Endodermal cell (in vitro differentiated cells): ENCODE measurements at regions not wholly inside any gene's neighbourhood (a gene's known extent, or its start where the extent isn't known, plus 50 kb on each side); places are given as distances from the start of the nearest gene placed in this dataset.

Experiments
- DNase-seq: peaks from one replicate; pipeline ENCODE4 v3.0.0-alpha.2; 2017
- H3K27ac ChIP-seq: 2 replicates; pipeline ENCODE4 v1.5.1; 2013; ENCODE audit warnings: mild to moderate bottlenecking, low read depth, low read length, moderate library complexity
- H3K27me3 ChIP-seq: 2 replicates; pipeline ENCODE4 v1.6.1; 2013; ENCODE audit warnings: mild to moderate bottlenecking, low read length, moderate library complexity; ENCODE audit not compliant: insufficient read depth, control insufficient read depth, poor library complexity, severe bottlenecking
- H3K36me3 ChIP-seq: 2 replicates; pipeline ENCODE4 v1.7.0; 2013; ENCODE audit warnings: mild to moderate bottlenecking, low read length, moderate library complexity; ENCODE audit not compliant: control insufficient read depth, insufficient read depth
- H3K4me1 ChIP-seq: one replicate; pipeline ENCODE4 v1.7.0; 2013; ENCODE audit warnings: low read length; ENCODE audit not compliant: control insufficient read depth, insufficient read depth
- H3K4me3 ChIP-seq: 2 replicates; pipeline ENCODE4 v1.5.1; 2013; ENCODE audit warnings: mild to moderate bottlenecking, low read length, moderate library complexity
- H3K9ac ChIP-seq: 2 replicates; pipeline ENCODE4 v1.6.1; 2013; ENCODE audit warnings: mild to moderate bottlenecking, low read length, moderate library complexity; ENCODE audit not compliant: poor library complexity, severe bottlenecking; ENCODE audit errors: extremely low read depth
- H3K9me3 ChIP-seq: 2 replicates; pipeline ENCODE4 v1.6.1; 2013; ENCODE audit warnings: mild to moderate bottlenecking, low read length, moderate library complexity; ENCODE audit not compliant: control insufficient read depth
- H3K27ac Mint-ChIP-seq: 2 replicates; pipeline ENCODE4 v1.8.0; 2020; ENCODE audit warnings: mixed read lengths
- H3K27me3 Mint-ChIP-seq: 2 replicates; pipeline ENCODE4 v1.8.0; 2021; ENCODE audit warnings: mild to moderate bottlenecking, mixed read lengths; ENCODE audit not compliant: insufficient read depth
- H3K36me3 Mint-ChIP-seq: 2 replicates; pipeline ENCODE4 v1.8.0; 2020; ENCODE audit warnings: low read depth, mixed read lengths
- H3K4me1 Mint-ChIP-seq: 2 replicates; pipeline ENCODE4 v1.8.0; 2020; ENCODE audit warnings: mixed read lengths
- H3K4me3 Mint-ChIP-seq: 2 replicates; pipeline ENCODE4 v1.8.0; 2020; ENCODE audit warnings: mild to moderate bottlenecking, moderate library complexity, mixed read lengths
- H3K9me3 Mint-ChIP-seq: 2 replicates; pipeline ENCODE4 v1.8.0; 2020; ENCODE audit warnings: mild to moderate bottlenecking, mixed read lengths
- WGBS, 2 experiments: methylation state at CpG; one replicate each; pipeline versions ENCODE4 v1.1.5 to v1.1.7; 2013; ENCODE audit warnings: missing lambda C conversion rate in 2 of 2, mixed read lengths in 1 of 2; ENCODE audit not compliant: insufficient coverage in 1 of 2, insufficient read length in 1 of 2; 5-methylcytosine and 5-hydroxymethylcytosine counted together
- TF ChIP-seq, protein P1 (sequence below): fragments of 200-600 bp; sonication (generic); conservative IDR thresholded peaks from 2 replicates; pipeline ENCODE4 v1.5.0; 2021; ENCODE audit warnings: antibody characterized with exemption, mild to moderate bottlenecking

DNA sequence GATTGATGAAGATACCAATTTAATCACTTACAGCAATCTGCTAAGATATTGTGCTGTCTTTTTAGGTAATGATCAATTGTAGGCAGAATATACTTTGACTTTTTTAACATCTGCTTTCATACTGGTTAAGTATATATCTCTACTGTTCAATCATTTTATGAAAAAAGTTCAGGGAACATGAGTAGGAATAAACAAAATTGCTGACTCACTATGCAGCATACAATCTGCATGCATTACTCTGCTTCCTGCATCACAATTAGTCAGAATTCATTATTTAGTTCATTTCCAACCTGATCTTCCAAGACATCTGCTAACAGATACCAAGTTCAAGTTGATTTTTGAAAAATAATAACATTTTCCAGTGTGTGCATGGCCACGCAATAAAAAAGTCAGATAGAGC, 1430.4 kb upstream of the LRRTM1 start:
- Mint-ChIP-seq H3K9me3 (no peaks in the 10 kb centered on the region), H3K4me3 (no peak overlapping the region), H3K27ac (no peak overlapping the region), H3K27me3 (no peaks in the 10 kb centered on the region), H3K4me1 (peaks cover 1% of the 10 kb centered on the region), H3K36me3 (no peaks in the 10 kb centered on the region)
- Histone ChIP-seq H3K9ac (no peak overlapping the region), H3K36me3 (no peaks in the 10 kb centered on the region), H3K27ac (no peak overlapping the region), H3K4me3 (no peak overlapping the region), H3K4me1 (no peaks in the 10 kb centered on the region), H3K9me3 (no peaks in the 10 kb centered on the region), H3K27me3 (no peaks in the 10 kb centered on the region)
- TF ChIP-seq, protein P1, sequence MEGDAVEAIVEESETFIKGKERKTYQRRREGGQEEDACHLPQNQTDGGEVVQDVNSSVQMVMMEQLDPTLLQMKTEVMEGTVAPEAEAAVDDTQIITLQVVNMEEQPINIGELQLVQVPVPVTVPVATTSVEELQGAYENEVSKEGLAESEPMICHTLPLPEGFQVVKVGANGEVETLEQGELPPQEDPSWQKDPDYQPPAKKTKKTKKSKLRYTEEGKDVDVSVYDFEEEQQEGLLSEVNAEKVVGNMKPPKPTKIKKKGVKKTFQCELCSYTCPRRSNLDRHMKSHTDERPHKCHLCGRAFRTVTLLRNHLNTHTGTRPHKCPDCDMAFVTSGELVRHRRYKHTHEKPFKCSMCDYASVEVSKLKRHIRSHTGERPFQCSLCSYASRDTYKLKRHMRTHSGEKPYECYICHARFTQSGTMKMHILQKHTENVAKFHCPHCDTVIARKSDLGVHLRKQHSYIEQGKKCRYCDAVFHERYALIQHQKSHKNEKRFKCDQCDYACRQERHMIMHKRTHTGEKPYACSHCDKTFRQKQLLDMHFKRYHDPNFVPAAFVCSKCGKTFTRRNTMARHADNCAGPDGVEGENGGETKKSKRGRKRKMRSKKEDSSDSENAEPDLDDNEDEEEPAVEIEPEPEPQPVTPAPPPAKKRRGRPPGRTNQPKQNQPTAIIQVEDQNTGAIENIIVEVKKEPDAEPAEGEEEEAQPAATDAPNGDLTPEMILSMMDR = no peak
- WGBS, 2 experiments = 97 to 100% methylated on average over 1 of the region's 1 CpG
- no peak for DNase-seq

DNA sequence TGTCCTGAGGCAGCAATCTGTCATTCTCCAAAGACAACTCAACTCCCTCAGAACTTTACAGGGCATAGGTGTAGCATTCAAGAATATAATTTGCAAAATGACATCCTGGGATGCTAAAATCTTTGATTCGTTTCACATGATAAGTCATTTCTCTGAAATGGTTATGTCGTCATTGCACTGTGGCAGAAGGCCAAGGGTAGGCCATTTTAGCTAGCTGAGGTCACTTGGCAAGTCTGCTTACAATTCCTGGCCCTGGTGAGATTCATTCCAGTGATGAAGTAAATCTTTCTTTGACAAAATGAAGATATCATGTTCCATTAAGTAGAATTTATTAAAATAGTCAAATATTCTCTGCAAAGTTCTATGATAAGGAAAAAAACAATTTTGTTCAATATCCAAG, 1410.3 kb upstream of the LRRTM1 start:
- H3K27me3 Mint-ChIP-seq = no peaks in the 10 kb centered on the region
- H3K27ac ChIP-seq = no peak overlapping the region
- peaks cover 3% of the 10 kb centered on the region for H3K36me3 Mint-ChIP-seq
- no peak for DNase-seq
- H3K27ac Mint-ChIP-seq = no peak overlapping the region
- TF ChIP-seq, protein P1 = no peak
- H3K9ac ChIP-seq = no peak overlapping the region
- H3K9me3 ChIP-seq = no peaks in the 10 kb centered on the region
- no peaks in the 10 kb centered on the region for H3K4me1 ChIP-seq
- 87 to 100% methylated on average over 2 of the region's 2 CpGs for WGBS, 2 experiments
- no peak overlapping the region for H3K4me3 ChIP-seq
- no peaks in the 10 kb centered on the region for H3K27me3 ChIP-seq
- no peaks in the 10 kb centered on the region for H3K36me3 ChIP-seq
- no peak overlapping the region for H3K4me3 Mint-ChIP-seq
- no peaks in the 10 kb centered on the region for H3K9me3 Mint-ChIP-seq
- H3K4me1 Mint-ChIP-seq = no peaks in the 10 kb centered on the region

DNA sequence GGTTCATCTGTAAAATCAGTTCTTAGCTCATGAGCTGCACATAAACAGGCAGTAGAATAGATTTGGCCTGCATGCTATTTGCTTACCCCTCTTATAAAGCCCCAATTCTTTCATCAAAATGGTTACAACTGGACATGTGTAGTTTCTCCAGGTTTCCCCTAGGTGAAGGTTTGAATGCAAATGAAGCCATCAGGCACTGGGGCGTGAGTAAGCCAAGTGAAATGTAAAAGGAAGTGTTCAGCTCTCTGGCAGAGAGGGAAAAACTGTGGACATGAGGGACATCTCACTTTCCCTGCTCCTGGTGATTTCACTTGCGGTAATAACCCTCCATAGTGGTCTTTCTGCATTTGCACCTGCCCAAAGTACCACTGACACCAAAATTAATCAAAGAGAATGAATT, 1402.3 kb upstream of the LRRTM1 start:
- Mint-ChIP-seq H3K4me3 (no peak overlapping the region), H3K9me3 (no peaks in the 10 kb centered on the region), H3K27me3 (no peaks in the 10 kb centered on the region), H3K27ac (no peak overlapping the region), H3K36me3 (peaks cover 3% of the 10 kb centered on the region), H3K4me1 (peaks cover 13% of the 10 kb centered on the region)
- Histone ChIP-seq H3K36me3 (no peaks in the 10 kb centered on the region), H3K27ac (no peak overlapping the region), H3K27me3 (no peaks in the 10 kb centered on the region), H3K4me3 (no peak overlapping the region), H3K9me3 (no peaks in the 10 kb centered on the region), H3K4me1 (no peaks in the 10 kb centered on the region), H3K9ac (no peak overlapping the region)
- TF ChIP-seq, protein P1 = peak; percentile 24
- 90 to 92% methylated on average over 2 of the region's 2 CpGs for WGBS, 2 experiments
- DNase-seq = no peak
